ENCODE measurements at regions not wholly inside any gene's neighbourhood (a gene's known extent, or its start where the extent isn't known, plus 50 kb on each side); places are given as distances from the start of the nearest gene placed in this dataset.

- TF ChIP-seq CTCF (optimal IDR thresholded peaks at IDR 0.05 in 1 of 3, IDR thresholded peaks at IDR 0.05 in 1 of 3, conservative IDR thresholded peaks at IDR 0.05 in 1 of 3; ENCODE audit: extremely low read depth in 1 of 3, insufficient read depth in 2 of 3, low read length in 3 of 3) (no peak), EZH2 (IDR thresholded peaks at IDR 0.05; ENCODE audit: low read length) (no peak)
Observed at GRCh38 chr3:160139291-160139690, 85.9 kb upstream of the C3orf80 start.
